Muscle layer of duodenum (tissue), 2 donors: ENCODE measurements at regions not wholly inside any gene's neighbourhood (a gene's known extent, or its start where the extent isn't known, plus 50 kb on each side); places are given as distances from the start of the nearest gene placed in this dataset.

ENCODE experiments used
- H3K27ac ChIP-seq: one replicate; pipeline ENCODE4 v1.7.0; 2013; ENCODE audit warnings: mild to moderate bottlenecking, low read length
- H3K27me3 ChIP-seq: one replicate; pipeline ENCODE4 v1.7.0; 2013; ENCODE audit warnings: low read depth, mild to moderate bottlenecking, control low read depth, low read length
- H3K36me3 ChIP-seq, 2 donors: one replicate each; pipeline ENCODE4 v1.7.0; 2013; ENCODE audit warnings: low read length in 2 of 2, control low read depth in 1 of 2, mild to moderate bottlenecking in 1 of 2; ENCODE audit not compliant: insufficient read depth in 2 of 2, control insufficient read depth in 1 of 2
- H3K4me1 ChIP-seq, 2 donors: one replicate each; pipeline ENCODE4 v1.7.0; 2013; ENCODE audit warnings: low read length in 2 of 2, mild to moderate bottlenecking in 2 of 2, control low read depth in 1 of 2, moderate library complexity in 1 of 2; ENCODE audit not compliant: insufficient read depth in 2 of 2, control insufficient read depth in 1 of 2
- H3K4me3 ChIP-seq, 2 donors: one replicate each; pipeline ENCODE4 v1.7.0; 2013; ENCODE audit warnings: low read length in 2 of 2, low read depth in 1 of 2, mild to moderate bottlenecking in 1 of 2
- H3K9me3 ChIP-seq, 2 donors: one replicate each; pipeline ENCODE4 v1.7.0; 2013; ENCODE audit warnings: low read length in 2 of 2, control low read depth in 1 of 2, mild to moderate bottlenecking in 1 of 2; ENCODE audit not compliant: control insufficient read depth in 1 of 2
- donor health status: healthy.

GRCh38 chr1:198918920-198919319 lies 280.1 kb downstream of the PTPRC start:
- H3K27ac ChIP-seq: no peak overlapping the region
- no peaks in the 10 kb centered on the region for H3K36me3 ChIP-seq
- H3K9me3 ChIP-seq: no peaks in the 10 kb centered on the region
- H3K27me3 ChIP-seq: no peaks in the 10 kb centered on the region
- no peak overlapping the region for H3K4me3 ChIP-seq
- H3K4me1 ChIP-seq: no peaks in the 10 kb centered on the region

- H3K27me3 ChIP-seq: no peaks in the 10 kb centered on the region
- H3K4me3 ChIP-seq: no peak overlapping the region
- H3K9me3 ChIP-seq: no peaks in the 10 kb centered on the region
- H3K4me1 ChIP-seq: no peaks in the 10 kb centered on the region
- no peak overlapping the region for H3K27ac ChIP-seq
- H3K36me3 ChIP-seq: no peaks in the 10 kb centered on the region
These were observed 281.0 kb downstream of the PTPRC start for GRCh38 chr1:198919667-198920398.

- Histone ChIP-seq H3K4me1 (no peaks in the 10 kb centered on the region), H3K4me3 (no peak overlapping the region), H3K9me3 (no peaks in the 10 kb centered on the region), H3K27me3 (no peaks in the 10 kb centered on the region), H3K36me3 (no peaks in the 10 kb centered on the region), H3K27ac (peak overlapping the region; percentile 77)
These were observed 284.0 kb downstream of the PTPRC start for GRCh38 chr1:198922638-198923430.

GRCh38 chr1:198923993-198924392 lies 285.2 kb downstream of the PTPRC start:
- Histone ChIP-seq H3K36me3 (no peaks in the 10 kb centered on the region), H3K9me3 (no peaks in the 10 kb centered on the region), H3K27ac (no peak overlapping the region), H3K4me1 (no peaks in the 10 kb centered on the region), H3K27me3 (no peaks in the 10 kb centered on the region), H3K4me3 (no peak overlapping the region)

GRCh38 chr1:198925567-198925966 lies 286.7 kb downstream of the PTPRC start:
- Histone ChIP-seq H3K36me3 (no peaks in the 10 kb centered on the region), H3K4me3 (no peak overlapping the region), H3K4me1 (no peaks in the 10 kb centered on the region), H3K27ac (no peak overlapping the region), H3K27me3 (no peaks in the 10 kb centered on the region), H3K9me3 (no peaks in the 10 kb centered on the region)

- Histone ChIP-seq H3K4me1 (no peaks in the 10 kb centered on the region), H3K36me3 (no peaks in the 10 kb centered on the region), H3K27ac (no peak overlapping the region), H3K4me3 (no peak overlapping the region), H3K9me3 (no peaks in the 10 kb centered on the region), H3K27me3 (no peaks in the 10 kb centered on the region)
These were observed 288.3 kb downstream of the PTPRC start for GRCh38 chr1:198927129-198927528.

- no peak overlapping the region for H3K27ac ChIP-seq
- no peaks in the 10 kb centered on the region for H3K9me3 ChIP-seq
- H3K4me1 ChIP-seq: no peaks in the 10 kb centered on the region
- no peaks in the 10 kb centered on the region for H3K36me3 ChIP-seq
- no peak overlapping the region for H3K4me3 ChIP-seq
- no peaks in the 10 kb centered on the region for H3K27me3 ChIP-seq
These were observed 290.3 kb downstream of the PTPRC start for GRCh38 chr1:198929111-198929604.

GRCh38 chr1:198929961-198930599 lies 291.2 kb downstream of the PTPRC start:
- Histone ChIP-seq H3K4me1 (peaks cover 0 to 5% of the 10 kb centered on the region in 2 donors), H3K27me3 (no peaks in the 10 kb centered on the region), H3K27ac (peak overlapping the region; percentile 71), H3K4me3 (peak overlapping the region; percentile 34 to 51), H3K36me3 (no peaks in the 10 kb centered on the region), H3K9me3 (no peaks in the 10 kb centered on the region)

- Histone ChIP-seq H3K4me1 (peaks cover 0 to 11% of the 10 kb centered on the region in 2 donors), H3K4me3 (peak overlapping the region in 1 of 2 donors; percentile 9), H3K27ac (peak overlapping the region; percentile 37), H3K27me3 (no peaks in the 10 kb centered on the region), H3K9me3 (no peaks in the 10 kb centered on the region), H3K36me3 (no peaks in the 10 kb centered on the region)
These were observed 293.6 kb downstream of the PTPRC start for GRCh38 chr1:198932351-198932991.

- Histone ChIP-seq H3K4me1 (peaks cover 0 to 11% of the 10 kb centered on the region in 2 donors), H3K36me3 (no peaks in the 10 kb centered on the region), H3K27me3 (no peaks in the 10 kb centered on the region), H3K9me3 (no peaks in the 10 kb centered on the region), H3K27ac (peak overlapping the region; percentile 88), H3K4me3 (peak overlapping the region in 1 of 2 donors; percentile 92)
These were observed 294.8 kb downstream of the PTPRC start for GRCh38 chr1:198933515-198934222.
